H1 (cell line): ENCODE measurements at regions not wholly inside any gene's neighbourhood (a gene's known extent, or its start where the extent isn't known, plus 50 kb on each side); places are given as distances from the start of the nearest gene placed in this dataset.

ENCODE experiments used
- TF ChIP-seq, protein P1 (sequence below): fragments of 300-600 bp; sonication (generic); IDR thresholded peaks from 2 replicates; pipeline ENCODE4 v1.7.1; 2012; ENCODE audit warnings: low read length, moderate library complexity, mild to moderate bottlenecking, inconsistent platforms; ENCODE audit not compliant: insufficient replicate concordance

- TF ChIP-seq, protein P1, sequence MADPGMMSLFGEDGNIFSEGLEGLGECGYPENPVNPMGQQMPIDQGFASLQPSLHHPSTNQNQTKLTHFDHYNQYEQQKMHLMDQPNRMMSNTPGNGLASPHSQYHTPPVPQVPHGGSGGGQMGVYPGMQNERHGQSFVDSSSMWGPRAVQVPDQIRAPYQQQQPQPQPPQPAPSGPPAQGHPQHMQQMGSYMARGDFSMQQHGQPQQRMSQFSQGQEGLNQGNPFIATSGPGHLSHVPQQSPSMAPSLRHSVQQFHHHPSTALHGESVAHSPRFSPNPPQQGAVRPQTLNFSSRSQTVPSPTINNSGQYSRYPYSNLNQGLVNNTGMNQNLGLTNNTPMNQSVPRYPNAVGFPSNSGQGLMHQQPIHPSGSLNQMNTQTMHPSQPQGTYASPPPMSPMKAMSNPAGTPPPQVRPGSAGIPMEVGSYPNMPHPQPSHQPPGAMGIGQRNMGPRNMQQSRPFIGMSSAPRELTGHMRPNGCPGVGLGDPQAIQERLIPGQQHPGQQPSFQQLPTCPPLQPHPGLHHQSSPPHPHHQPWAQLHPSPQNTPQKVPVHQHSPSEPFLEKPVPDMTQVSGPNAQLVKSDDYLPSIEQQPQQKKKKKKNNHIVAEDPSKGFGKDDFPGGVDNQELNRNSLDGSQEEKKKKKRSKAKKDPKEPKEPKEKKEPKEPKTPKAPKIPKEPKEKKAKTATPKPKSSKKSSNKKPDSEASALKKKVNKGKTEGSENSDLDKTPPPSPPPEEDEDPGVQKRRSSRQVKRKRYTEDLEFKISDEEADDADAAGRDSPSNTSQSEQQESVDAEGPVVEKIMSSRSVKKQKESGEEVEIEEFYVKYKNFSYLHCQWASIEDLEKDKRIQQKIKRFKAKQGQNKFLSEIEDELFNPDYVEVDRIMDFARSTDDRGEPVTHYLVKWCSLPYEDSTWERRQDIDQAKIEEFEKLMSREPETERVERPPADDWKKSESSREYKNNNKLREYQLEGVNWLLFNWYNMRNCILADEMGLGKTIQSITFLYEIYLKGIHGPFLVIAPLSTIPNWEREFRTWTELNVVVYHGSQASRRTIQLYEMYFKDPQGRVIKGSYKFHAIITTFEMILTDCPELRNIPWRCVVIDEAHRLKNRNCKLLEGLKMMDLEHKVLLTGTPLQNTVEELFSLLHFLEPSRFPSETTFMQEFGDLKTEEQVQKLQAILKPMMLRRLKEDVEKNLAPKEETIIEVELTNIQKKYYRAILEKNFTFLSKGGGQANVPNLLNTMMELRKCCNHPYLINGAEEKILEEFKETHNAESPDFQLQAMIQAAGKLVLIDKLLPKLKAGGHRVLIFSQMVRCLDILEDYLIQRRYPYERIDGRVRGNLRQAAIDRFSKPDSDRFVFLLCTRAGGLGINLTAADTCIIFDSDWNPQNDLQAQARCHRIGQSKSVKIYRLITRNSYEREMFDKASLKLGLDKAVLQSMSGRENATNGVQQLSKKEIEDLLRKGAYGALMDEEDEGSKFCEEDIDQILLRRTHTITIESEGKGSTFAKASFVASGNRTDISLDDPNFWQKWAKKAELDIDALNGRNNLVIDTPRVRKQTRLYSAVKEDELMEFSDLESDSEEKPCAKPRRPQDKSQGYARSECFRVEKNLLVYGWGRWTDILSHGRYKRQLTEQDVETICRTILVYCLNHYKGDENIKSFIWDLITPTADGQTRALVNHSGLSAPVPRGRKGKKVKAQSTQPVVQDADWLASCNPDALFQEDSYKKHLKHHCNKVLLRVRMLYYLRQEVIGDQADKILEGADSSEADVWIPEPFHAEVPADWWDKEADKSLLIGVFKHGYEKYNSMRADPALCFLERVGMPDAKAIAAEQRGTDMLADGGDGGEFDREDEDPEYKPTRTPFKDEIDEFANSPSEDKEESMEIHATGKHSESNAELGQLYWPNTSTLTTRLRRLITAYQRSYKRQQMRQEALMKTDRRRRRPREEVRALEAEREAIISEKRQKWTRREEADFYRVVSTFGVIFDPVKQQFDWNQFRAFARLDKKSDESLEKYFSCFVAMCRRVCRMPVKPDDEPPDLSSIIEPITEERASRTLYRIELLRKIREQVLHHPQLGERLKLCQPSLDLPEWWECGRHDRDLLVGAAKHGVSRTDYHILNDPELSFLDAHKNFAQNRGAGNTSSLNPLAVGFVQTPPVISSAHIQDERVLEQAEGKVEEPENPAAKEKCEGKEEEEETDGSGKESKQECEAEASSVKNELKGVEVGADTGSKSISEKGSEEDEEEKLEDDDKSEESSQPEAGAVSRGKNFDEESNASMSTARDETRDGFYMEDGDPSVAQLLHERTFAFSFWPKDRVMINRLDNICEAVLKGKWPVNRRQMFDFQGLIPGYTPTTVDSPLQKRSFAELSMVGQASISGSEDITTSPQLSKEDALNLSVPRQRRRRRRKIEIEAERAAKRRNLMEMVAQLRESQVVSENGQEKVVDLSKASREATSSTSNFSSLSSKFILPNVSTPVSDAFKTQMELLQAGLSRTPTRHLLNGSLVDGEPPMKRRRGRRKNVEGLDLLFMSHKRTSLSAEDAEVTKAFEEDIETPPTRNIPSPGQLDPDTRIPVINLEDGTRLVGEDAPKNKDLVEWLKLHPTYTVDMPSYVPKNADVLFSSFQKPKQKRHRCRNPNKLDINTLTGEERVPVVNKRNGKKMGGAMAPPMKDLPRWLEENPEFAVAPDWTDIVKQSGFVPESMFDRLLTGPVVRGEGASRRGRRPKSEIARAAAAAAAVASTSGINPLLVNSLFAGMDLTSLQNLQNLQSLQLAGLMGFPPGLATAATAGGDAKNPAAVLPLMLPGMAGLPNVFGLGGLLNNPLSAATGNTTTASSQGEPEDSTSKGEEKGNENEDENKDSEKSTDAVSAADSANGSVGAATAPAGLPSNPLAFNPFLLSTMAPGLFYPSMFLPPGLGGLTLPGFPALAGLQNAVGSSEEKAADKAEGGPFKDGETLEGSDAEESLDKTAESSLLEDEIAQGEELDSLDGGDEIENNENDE = no peak
These were observed 137.3 kb upstream of the CHST15 start (continued) for GRCh38 chr10:124230635-124231167.
